Body of pancreas (tissue), 4 donors: ENCODE measurements at regions not wholly inside any gene's neighbourhood (a gene's known extent, or its start where the extent isn't known, plus 50 kb on each side); places are given as distances from the start of the nearest gene placed in this dataset.

Experiments
- POLR2A ChIP-seq, 3 donors: fragments of 450-650 bp; IDR thresholded peaks; one replicate each; pipeline ENCODE4 v1.6.1; 2016; ENCODE audit warnings: antibody characterized with exemption in 3 of 3, mild to moderate bottlenecking in 2 of 3
- TF ChIP-seq, protein P1 (sequence below), 7 experiments: fragments of 450-650 bp in 4 of 7; fragments of 200-600 bp in 3 of 7; sonication (generic) in 3 of 7; IDR thresholded peaks; one replicate each; pipeline ENCODE4 v1.5.1; 2016 to 2019; ENCODE audit warnings: antibody characterized with exemption in 7 of 7

DNA sequence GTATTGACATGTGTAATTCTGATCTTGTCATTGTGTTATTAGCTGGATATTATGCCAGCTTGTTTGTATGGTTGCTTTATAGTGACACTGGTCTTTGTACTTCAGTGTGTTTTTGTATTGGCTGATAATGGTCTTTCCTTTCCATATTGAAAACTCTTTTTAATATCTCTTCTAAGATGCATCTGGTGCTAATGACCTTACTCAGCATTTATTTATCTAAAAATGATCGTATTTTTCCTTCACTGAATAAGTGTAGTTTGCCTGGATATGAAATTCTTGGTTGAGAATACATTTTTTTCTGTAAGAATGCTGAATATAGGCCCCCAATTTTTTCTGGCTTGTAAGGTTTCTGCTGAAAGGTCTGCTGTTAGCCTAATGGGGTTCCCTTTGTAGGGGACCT, 465.5 kb upstream of the TMPRSS15 start:
- TF ChIP-seq, protein P1, sequence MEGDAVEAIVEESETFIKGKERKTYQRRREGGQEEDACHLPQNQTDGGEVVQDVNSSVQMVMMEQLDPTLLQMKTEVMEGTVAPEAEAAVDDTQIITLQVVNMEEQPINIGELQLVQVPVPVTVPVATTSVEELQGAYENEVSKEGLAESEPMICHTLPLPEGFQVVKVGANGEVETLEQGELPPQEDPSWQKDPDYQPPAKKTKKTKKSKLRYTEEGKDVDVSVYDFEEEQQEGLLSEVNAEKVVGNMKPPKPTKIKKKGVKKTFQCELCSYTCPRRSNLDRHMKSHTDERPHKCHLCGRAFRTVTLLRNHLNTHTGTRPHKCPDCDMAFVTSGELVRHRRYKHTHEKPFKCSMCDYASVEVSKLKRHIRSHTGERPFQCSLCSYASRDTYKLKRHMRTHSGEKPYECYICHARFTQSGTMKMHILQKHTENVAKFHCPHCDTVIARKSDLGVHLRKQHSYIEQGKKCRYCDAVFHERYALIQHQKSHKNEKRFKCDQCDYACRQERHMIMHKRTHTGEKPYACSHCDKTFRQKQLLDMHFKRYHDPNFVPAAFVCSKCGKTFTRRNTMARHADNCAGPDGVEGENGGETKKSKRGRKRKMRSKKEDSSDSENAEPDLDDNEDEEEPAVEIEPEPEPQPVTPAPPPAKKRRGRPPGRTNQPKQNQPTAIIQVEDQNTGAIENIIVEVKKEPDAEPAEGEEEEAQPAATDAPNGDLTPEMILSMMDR (IDR thresholded peaks at IDR 0.05) = no peak
- no peak for TF ChIP-seq POLR2A (IDR thresholded peaks at IDR 0.05)
